ENCODE measurements at regions not wholly inside any gene's neighbourhood (a gene's known extent, or its start where the extent isn't known, plus 50 kb on each side); places are given as distances from the start of the nearest gene placed in this dataset.

DNA sequence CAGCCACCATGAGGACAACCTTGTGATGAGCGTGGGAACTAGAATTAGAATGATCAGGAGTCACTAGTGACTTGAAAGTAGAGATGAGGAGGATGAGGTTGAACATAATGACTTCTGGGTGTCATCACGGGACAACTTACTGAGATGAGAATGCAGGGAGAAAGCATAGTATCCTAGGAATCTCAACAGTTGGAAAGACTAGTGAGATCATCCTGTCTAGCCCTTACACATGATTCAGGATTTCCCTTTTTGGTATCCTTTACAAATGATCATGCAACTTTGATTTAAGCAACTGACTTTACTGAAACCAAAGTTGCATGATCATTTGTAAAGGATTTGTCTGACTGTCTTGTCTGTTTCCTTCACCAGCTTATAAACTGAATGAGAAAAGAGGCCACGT lies 51.8 kb upstream of the HIF1A start:
- TF ChIP-seq, protein P1, sequence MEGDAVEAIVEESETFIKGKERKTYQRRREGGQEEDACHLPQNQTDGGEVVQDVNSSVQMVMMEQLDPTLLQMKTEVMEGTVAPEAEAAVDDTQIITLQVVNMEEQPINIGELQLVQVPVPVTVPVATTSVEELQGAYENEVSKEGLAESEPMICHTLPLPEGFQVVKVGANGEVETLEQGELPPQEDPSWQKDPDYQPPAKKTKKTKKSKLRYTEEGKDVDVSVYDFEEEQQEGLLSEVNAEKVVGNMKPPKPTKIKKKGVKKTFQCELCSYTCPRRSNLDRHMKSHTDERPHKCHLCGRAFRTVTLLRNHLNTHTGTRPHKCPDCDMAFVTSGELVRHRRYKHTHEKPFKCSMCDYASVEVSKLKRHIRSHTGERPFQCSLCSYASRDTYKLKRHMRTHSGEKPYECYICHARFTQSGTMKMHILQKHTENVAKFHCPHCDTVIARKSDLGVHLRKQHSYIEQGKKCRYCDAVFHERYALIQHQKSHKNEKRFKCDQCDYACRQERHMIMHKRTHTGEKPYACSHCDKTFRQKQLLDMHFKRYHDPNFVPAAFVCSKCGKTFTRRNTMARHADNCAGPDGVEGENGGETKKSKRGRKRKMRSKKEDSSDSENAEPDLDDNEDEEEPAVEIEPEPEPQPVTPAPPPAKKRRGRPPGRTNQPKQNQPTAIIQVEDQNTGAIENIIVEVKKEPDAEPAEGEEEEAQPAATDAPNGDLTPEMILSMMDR (IDR thresholded peaks at IDR 0.05): no peak
- TF ChIP-seq POLR2AphosphoS5 (IDR thresholded peaks at IDR 0.05) (no peak), POLR2A (IDR thresholded peaks at IDR 0.05) (no peak), EP300 (IDR thresholded peaks at IDR 0.05) (no peak)

Measured in sigmoid colon (tissue), 4 donors.